OCI-LY1 (cell line): ENCODE measurements at regions not wholly inside any gene's neighbourhood (a gene's known extent, or its start where the extent isn't known, plus 50 kb on each side); places are given as distances from the start of the nearest gene placed in this dataset.

ENCODE experiments used
- CTCF ChIP-seq: fragments of 200-600 bp; sonication (generic), shearing (Covaris generic); IDR thresholded peaks from 2 replicates; pipeline ENCODE4 v1.5.1; 2017; ENCODE audit warnings: mild to moderate bottlenecking, antibody characterized with exemption, low read length, moderate library complexity, mixed read lengths
- EZH2 ChIP-seq: fragments of 200-600 bp; sonication (generic), shearing (Covaris generic); IDR thresholded peaks from 2 replicates; pipeline ENCODE4 v1.8.0; 2017; ENCODE audit warnings: borderline replicate concordance, mixed run types, mild to moderate bottlenecking, antibody characterized with exemption, low read length, moderate library complexity, mixed read lengths

GRCh38 chrX:20477219-20477618, 210.5 kb upstream of the RPS6KA3 start:
- TF ChIP-seq CTCF (no peak), EZH2 (no peak)
